ENCODE measurements at regions not wholly inside any gene's neighbourhood (a gene's known extent, or its start where the extent isn't known, plus 50 kb on each side); places are given as distances from the start of the nearest gene placed in this dataset.

GRCh38 chr2:162888652-162889051, 50.1 kb upstream of the KCNH7 start:
- TF ChIP-seq POLR2AphosphoS2 (IDR thresholded peaks at IDR 0.05; ENCODE audit: low read length) (no peak), ZBTB8A (IDR thresholded peaks at IDR 0.05; ENCODE audit: partially characterized antibody) (no peak), EZH2 (IDR thresholded peaks at IDR 0.05; ENCODE audit: borderline replicate concordance, low read depth, low read length) (no peak), KDM1A (IDR thresholded peaks at IDR 0.05) (no peak)
